Epidermal melanocyte (primary cell): ENCODE measurements at regions not wholly inside any gene's neighbourhood (a gene's known extent, or its start where the extent isn't known, plus 50 kb on each side); places are given as distances from the start of the nearest gene placed in this dataset.

ENCODE experiments used
- DNase-seq: peaks from one replicate; pipeline ENCODE4 v3.0.0; 2011; ENCODE audit warnings: low spot score; ENCODE audit not compliant: insufficient read length

DNA sequence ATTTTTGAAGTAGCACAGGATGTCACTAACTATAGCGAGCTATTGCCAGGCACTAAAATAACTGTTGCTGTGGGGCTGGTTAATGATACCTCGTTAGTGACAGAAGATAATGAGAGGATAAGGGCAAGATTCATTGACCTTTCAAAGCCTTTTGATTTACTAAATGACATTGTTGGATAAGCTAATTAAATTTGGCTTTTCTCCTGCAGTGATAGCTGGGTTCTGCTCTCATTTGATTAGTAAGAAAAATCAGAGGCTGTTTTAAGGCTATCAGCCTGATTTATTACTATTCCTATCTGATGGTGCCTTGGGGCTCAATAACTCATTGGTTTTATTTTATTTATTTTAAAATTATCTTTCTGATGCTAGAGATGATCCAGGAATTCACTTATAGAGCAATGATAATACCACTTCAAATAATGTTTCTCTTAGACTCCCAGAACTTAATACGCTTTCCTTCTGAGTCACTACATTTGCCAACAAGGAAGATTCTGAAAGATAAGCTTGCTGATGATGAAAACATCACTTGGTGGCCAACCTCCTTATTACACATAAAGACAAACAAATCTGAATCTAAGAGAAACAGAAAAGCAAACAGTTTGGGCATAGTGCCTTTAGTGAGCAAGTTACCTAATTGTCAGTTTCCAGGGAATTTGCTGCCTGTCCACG is 501.3 kb upstream of the ARGLU1 start:
- DNase-seq: no peak

DNA sequence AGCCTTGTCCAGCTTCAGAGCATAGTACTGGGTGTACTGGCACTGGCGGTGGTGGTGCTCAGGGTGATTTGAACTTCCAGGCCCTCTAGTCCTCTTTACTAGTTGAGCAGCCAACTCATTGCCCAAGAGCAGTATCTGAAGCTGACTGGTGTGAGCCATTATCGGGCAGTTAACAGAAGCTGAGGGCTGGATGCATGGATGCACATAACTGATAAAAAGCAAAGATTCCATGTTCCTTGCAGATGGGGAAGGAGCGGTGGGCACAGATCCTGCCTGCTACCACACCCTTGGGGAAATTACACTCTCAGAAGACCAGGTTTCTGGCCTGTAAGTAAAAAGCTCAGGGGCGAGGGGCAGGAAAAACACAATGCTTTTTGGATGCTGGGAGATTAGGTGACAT is 499.4 kb upstream of the ARGLU1 start:
- DNase-seq: no peak

DNA sequence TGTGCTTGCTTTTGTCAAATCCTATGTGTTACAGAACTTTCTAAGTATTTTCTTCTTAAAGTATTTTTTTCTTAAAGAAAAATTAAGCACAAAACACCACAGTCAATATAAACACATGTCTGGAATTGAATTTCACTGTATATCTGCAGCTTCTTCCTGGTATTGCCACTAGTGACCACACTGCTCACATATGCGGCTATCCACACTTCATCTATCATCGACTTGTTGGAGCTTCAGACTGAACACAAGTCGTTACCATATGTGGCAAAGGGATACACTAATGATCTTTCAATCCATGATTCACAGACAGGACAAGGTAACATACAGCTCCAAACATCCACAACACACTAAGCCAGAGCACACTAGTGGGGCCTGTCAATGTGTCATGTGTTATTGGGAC is 498.4 kb upstream of the ARGLU1 start:
- no peak for DNase-seq

DNA sequence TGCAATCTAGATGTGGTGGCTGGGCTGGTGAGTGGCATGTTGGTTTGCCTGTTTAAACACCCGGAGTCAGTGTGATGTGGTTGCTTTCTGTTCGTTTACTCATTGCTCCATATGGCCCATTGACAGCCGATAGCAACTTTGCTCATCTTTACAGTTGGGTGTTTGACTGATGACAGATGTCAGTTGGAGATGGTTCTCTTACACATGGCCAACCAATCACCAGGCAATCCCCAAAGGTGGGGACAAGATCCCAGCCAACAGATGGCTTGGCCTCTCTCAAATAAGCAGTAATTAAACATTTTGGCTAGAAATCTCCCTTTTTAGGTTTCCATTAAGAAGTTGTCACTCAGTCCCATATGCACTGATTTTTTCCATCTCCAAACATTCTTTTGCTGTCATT is 497.1 kb upstream of the ARGLU1 start:
- DNase-seq: no peak

DNA sequence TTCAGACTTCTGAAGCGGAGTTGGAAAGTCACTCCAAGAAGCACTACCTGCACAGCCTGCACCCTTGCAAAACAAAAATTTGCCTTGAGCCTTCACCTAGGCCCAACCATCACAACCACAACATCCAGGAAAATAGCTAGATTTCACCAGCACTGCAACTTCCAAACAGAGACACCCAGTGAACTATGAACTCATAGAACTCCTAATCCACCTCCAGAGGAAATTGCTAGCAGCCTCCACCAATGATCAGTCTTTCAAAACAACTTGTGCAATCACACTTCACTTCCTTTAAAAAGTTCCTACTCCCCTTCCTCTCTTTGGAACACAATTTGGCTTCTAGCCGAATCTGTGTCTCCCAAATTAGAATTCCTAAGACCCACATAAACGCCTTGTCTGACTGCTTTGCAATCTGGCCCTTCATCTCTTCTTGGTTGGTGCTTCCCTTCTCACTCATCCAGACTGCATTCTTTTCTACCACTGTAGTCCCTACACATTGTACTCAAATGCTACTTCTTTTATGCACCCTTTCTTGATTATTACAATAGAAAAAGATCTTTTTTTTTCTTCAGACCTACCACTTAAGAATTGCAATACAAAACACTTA is 489.2 kb upstream of the ARGLU1 start:
- DNase-seq: no peak

DNA sequence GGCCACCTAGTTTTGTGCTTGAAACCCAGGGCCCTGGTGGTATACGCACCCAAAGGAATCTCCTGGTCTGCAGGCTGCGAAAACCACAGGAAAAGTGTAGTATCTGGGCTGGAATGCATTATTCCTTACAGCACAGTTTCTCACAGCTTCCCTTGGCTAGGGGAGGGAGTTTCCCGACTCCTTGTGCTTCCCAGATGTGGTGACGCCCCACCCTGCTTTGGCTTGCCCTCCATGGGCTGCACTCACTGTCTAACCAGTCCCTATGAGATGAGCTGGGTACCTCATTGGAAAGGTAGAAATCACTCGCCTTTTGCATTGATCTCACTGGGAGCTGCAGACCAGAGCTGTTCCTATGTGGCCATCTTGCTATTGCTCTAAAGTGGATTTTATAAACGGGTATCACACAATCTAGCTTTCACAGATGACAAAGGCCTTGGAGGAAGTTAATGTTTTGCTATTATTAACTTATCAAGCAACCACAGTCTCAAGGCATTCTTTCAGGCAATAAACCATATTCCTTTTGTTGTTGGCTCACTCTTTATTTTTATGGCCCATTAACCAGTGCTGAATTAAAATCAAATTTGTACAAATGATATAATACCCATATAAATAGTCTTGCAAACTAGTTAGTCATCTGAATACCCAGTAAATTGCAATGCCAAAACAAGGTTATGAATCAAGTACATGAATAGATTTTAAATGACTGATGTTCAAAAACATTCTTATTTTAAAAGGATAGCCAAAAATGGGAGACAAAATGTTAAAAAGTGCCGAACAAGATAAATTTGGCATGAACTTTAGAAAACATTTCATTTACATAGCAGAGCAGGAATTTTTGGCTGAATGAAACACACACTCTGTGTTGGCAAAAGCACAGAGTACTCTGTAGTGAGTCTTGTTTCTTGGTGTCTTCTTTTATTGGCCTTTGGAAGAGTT is 475.4 kb upstream of the ARGLU1 start:
- DNase-seq: no peak

DNA sequence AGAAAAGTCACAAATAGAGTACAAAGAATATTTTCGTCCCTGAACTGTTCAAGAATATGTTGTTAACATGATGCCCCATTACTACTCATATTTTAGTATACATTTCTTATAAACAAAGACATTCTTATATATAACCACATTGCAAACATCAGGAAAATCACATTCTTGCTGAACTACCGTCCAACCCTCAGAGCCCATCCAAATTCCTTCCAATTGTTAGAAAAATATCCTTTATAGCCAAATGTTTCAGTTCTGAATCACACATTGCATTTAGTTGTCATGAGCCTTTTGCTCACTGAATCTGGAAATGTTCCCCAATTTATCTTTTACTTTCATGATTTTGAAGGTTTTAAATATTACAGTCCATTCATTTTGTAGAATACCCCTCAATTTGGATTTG is 467.8 kb upstream of the ARGLU1 start:
- DNase-seq: no peak

DNA sequence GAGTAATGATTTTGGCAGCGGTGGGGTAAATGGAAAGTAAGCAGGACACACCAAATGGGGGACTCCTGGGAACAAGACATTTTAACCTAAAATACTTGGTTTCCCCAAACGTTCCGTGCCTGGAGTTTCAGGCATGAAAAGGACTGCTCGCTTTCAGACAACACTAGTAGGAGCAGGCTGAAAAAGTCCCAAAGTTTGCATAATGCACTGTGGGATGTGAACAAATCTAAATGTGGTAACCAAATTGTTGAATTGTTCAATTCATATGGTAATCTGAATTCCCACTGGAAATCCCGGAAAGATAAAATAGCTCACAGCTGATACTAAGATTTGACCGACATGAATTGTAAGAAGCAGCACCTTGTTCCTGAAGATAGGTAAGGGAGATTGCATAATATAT is 467.2 kb upstream of the ARGLU1 start:
- DNase-seq: no peak

DNA sequence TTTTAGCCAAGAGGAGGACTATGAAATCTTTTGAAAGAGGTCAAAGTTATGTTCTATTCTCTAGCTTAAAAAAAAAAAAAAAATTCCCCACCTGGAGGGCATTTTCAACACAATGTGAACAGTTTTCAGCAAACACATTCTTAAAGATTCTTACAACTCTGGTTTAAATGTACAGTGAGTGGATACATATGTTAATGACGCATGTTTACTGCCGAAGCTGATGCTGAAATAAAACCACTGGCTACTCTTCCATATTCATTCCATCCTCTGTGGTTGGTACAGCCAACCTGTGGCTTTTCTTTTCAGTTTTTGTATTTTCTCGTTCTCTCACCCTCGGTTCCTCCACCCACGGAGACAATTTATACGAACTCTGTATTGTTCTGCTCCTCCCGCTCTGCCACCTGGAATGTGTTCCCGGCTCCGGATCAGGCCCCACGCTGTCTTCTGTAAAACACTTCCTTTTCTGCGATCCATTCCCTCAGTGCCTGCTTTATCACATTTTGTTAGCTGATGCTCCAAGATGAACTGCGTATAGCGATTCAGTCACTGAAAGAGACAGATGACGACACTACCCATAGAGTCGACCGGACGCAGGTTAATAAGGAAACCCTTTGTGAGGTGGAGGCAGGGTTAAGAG is 466.4 kb upstream of the ARGLU1 start:
- DNase-seq: no peak

DNA sequence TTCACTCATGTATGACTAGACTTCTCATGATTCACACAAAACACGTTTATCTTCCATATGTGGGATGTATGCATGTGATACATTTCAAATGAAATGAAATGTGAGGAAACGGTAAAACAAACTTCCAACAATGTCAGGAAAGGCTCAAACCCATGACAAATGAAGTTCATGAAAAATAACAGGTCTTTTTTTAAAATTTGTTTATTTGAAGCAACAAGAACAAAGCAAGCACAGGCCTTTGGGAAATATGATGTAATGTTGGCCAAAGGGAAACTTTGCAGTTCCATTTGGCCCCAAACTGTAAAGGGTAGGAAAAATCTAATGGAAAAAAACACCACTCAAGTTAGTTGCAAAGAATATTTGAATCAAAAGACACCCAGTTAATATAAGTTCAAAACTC is 463.8 kb upstream of the ARGLU1 start:
- no peak for DNase-seq

DNA sequence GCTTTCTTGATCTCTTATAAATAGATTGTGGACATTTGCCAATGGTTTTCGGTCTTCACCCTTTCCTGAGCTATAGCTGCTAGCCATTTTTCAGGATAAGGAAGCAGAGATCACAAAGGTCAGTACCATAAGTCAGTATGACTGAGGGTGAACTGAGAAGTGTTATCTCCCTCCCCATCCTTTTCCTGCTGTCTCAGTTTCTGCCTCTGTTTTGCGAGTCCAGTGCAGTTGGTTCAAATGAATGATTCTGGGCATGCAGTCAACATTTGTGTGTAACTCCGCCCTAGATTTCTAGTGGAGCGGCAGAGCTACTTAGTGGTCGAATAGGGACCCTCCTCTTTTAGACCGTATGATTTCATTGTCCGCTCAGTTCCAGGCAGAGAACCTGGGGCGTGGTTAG is 460.8 kb upstream of the ARGLU1 start:
- no peak for DNase-seq

DNA sequence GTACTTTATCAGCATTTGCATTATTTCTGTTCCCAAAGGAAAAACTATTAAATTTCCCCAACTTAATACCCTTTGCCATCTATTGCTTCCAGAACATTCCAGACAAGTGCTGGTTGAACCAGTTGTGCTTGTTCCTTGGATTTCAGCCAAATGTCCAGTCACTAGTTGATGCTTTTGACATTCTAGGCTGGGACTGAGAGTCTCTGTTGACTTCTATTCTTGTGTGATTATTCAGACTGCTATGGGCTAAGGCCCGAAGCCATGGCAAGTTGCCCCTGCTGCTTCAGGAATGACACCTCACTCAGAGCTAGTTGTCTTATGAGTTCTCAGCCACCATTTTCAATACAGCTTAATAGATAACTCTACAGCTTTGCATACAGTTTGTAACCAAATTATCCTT is 458.1 kb upstream of the ARGLU1 start:
- DNase-seq: no peak

DNA sequence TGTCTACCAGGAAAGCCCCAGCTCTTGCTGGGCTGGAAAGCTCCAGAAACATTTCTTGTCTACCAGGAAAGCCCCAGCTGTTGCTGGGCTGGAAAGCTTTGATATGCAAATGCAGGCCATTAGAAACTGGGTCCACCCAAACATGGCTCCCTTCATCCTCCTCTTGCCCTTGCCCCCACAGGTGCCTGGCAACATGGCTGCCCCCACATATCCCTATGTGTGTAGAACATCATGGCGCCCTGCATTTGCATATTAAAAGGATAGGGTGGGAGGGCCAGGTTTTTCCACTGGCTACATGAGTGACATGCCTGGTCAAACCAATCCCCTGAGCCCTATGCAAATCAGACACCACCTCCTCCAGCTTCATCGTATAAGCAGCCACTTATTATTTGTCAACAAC is 455.4 kb upstream of the ARGLU1 start:
- DNase-seq: no peak

DNA sequence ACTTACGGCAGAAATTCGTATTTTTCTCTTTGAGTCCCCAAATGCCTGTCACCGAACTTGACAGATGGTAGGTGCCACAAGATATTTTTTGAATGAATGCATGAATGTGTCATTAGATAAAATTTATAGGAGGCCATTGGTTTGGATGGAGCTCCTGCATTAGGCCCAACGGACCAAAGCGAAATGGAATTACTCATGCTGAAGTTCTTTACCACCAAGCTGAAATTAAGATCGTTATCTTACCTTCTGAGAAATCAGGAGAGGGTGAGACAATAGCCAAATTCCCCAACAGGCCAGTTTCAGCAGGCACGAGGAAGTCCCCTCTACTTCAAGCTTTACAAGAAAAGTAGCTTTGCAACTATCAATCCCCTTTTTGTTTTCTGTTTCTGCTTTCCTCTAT is 452.5 kb upstream of the ARGLU1 start:
- DNase-seq: no peak

DNA sequence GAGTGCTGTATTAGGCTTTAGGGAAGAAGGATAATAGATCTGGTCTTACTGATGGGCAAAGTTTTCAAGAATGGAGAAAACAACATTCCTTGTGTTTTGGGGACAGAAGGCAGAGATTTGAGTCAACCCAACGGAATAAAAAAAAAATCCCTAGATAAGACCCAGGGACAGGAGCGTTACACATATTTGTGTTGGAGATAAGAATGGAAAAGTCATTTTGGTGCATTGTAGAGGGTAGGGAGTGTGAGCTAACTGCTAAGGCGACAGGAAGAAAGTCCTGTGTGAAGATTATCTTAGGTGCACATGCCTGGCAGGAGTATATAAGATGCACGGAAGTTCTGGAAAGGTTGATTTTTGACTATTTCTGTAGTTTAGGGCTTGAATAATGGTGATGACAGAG is 450.3 kb upstream of the ARGLU1 start:
- no peak for DNase-seq

DNA sequence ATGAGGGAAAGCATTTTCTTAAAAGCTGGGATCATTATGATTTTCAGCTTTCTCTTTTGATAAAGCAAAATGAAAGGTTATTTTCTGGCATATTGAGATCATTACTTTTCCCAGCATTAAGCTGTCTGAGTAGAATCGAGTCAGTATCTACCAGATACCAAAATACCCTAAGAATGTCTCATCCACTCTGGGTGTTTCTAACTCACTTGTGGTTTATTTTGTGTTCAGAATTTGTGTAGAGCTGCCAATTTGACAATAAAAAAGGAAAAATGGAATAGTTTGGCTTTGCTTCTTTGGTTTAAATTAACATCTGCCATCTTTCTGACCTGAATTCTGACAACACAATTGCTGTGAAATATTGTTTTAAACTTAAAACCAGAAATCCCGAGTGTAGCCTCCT is 438.7 kb upstream of the ARGLU1 start:
- no peak for DNase-seq

DNA sequence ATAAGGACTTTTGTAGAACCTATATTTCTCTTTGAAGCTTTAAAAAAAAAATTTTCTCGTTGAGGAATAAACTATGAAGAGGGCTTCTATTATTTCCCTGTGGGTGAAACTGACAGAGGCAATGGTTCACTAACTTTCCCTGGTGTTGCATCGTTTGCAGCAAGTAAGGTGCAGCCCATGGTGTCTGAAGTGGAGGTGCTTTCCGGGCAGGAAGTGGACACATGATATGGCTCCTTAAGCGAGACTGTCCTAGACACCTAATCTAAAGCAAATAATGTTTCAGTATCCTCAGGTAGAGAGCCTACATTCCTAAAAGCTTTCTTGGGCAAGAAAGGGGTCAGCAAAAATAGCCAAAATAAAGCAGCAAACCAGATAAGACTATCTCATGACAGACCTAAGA is 437.6 kb upstream of the ARGLU1 start:
- DNase-seq: no peak

DNA sequence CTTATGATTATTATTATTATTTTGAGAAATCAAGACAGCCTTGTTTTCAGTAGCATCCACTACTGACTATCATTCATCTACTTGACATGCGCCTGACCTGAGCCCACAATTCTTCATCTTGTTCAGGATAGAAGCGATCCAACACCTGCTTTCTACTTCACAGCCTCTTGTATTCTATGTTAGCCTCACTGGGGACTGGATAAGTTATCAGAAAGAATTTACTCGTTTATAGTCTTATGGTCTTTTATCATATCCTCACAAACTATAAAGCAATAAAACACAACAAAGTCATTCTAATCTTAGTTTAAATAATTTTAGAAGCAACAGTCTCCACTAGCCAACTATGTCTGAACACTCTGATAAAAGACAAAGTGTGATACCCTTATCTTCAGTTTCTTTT is 436.0 kb upstream of the ARGLU1 start:
- no peak for DNase-seq

DNA sequence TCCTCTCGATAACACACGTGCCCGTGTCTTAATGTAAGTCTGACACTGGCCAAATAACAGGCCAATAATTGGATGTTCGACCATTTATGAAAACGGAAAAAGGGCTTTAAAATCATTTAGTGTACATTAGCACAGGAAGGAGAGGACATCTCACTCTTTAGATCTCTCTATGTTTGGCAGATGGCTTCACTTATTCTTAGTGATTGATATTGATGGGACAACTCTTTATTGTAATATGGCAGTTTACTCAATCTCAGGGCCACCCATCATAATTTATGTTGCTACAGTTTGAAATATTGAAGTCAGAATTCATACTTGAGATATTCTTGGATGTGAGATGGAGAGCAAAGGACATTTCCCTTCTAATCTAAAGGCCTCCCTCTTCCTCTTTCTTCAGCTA is 430.7 kb upstream of the ARGLU1 start:
- DNase-seq: no peak

DNA sequence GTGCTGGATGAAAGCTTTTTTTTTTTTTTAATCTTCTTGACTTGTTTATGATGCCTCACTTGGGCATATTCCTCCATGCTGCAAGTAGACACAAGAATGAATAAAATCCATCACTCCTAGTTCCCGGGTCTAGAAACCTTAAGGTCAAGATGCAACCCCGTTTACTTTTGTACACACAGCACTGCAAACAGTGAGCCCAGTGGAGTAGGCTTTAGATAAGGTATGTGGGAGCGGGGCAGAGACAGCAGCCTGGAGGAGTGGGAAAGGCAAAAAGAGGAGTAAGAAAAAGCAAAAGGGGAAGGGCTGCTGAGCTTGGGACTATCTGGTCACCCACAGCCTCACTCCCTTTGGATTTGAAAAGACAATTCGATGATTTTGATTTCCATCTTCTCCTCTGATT is 429.8 kb upstream of the ARGLU1 start:
- DNase-seq: no peak

DNA sequence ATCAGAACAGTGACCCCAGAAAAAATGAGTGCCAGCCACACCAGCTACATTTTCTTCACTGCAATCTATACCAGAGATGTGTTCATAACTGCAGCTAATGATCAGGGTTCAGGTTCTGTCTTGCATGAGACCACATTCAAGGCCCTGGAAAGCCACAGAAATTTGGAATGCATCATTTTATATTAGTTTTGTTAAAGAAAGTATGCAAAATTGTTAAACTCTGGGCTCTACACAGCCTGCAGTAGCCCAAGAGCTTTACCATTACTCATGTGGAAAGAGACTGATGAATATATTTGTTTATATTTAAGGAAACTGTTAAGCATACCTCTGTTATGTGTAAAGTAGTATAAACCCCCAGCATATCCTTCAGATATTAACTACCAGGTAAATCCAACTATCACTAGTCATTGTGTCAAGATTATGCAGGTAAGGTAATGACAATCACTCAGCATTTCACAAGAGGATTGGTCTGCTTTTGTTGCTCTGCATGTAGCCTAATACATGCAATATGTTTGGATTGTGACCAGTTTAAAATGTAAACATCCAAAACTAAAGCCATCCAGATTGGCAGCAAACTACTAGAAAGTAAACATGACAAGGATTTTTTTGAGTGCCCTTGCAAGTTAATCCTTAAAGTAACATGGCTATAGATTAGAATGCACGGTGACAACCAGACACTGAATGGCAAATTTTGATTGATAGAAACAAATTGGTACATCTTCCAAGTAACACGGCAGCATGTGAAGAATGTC is 429.1 kb upstream of the ARGLU1 start:
- no peak for DNase-seq
